ENCODE measurements at regions not wholly inside any gene's neighbourhood (a gene's known extent, or its start where the extent isn't known, plus 50 kb on each side); places are given as distances from the start of the nearest gene placed in this dataset.

DNA sequence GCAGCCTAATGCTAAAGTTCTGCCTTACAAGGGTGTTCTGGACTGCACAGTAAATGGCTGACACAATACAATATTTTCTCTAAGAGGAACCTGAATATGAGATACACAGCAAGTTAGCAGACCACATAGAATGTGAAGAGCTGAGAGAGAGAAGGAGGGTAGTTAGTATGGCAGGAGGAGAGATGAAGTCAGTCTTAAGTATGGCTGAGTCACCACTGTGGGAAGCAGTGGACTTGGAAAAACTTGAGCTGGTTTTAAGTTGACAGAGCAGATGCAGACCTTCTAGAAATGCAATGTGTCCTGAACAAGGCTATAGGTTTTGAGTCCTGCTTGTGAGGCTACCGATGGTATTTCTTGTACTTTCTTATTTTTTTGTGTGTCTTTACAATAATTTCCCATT, 172.5 kb downstream of the SH2D1A start:
- no peak for DNase-seq (ENCODE audit: extremely low read depth in 1 of 2, low read depth in 1 of 2)

- no peak for DNase-seq (ENCODE audit: extremely low read depth in 1 of 2, low read depth in 1 of 2)
Measured at GRCh38 chrX:124524852-124525251, 178.5 kb downstream of the SH2D1A start.

DNA sequence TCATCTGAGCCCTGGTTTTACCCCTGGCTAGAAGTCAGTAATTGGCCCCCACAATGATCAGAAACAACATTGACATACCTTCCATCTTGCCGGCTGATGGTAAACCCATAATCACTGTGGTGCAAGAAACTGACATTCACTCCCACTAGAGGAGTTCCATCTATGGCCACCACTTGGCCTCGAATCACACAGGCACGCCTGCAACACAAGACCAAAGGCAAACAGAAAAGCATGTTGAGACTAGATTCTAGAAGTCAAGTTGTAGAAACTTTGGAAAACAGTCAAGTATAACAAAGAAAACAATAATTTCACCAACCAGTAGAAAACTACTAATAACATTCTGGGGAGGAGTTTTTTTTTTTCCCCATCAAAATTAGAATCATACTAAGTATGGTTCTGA, 183.4 kb downstream of the SH2D1A start:
- DNase-seq (ENCODE audit: extremely low read depth in 1 of 2, low read depth in 1 of 2): no peak

DNA sequence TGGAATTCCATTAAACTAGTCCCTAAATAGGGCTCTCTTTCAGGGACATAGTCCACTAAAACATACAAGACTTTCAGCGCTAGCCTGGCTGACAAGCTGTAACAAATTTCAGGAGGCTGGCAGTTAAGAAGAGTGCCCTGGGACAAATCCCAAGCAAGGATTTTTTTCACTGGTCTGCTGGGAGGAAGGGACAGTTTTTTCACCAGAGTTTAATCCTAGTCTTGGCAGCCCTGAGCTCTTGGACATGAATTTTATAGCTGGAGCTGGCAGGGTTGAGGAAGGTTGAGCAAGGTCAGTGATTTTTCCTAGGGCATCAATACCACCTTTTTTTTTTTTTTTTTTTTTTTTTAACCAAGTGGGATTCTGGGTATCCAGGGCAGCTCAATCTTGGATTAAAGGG, 184.4 kb downstream of the SH2D1A start:
- no peak for DNase-seq (ENCODE audit: extremely low read depth in 1 of 2, low read depth in 1 of 2)

GRCh38 chrX:124534536-124534935, 188.2 kb downstream of the SH2D1A start:
- DNase-seq (ENCODE audit: extremely low read depth in 1 of 2, low read depth in 1 of 2): no peak

- DNase-seq (ENCODE audit: extremely low read depth in 1 of 2, low read depth in 1 of 2): no peak
Measured at GRCh38 chrX:124540474-124540873, 194.1 kb downstream of the SH2D1A start.

GRCh38 chrX:124548571-124548970, 202.2 kb downstream of the SH2D1A start:
- no peak for DNase-seq (ENCODE audit: extremely low read depth in 1 of 2, low read depth in 1 of 2)

- no peak for DNase-seq (ENCODE audit: extremely low read depth in 1 of 2, low read depth in 1 of 2)
Measured at GRCh38 chrX:124555036-124555595, 208.8 kb downstream of the SH2D1A start.

DNA sequence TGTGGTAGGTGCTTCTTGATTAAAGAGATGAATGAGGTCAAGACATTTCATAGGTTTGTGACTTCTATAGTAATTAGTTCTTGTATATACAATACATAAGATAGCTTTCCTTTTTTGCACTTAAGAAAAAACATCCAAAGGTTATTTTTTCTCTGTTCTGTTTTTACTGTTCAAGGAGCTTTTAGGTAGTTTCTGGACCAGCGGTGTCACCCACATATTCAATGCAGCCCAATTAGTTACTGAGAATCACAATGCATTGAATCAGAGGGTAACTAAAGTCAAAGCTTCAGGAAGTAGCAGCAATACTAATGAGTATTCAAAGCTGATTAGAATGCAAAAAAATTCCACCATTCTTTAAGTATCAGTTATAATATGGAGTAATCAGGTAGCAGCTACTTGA, 211.6 kb downstream of the SH2D1A start:
- DNase-seq (ENCODE audit: extremely low read depth in 1 of 2, low read depth in 1 of 2): no peak

DNA sequence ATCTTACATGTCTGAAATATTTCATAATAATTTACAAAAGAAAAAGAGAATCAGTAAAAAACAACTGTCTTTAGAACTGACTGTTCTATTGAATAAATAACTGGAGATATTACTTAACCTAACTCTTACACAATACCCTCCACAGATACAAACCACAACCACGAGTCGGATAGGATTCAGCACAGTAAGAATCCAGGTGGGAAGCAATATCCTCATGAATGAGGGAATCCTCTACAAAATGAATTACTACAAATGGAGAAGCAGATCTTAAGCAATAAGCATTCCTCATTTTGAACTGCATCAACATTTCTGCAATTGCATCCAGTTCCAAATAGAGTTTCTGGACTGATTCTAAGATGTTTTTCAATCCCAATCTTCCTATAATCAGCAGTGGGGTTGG, 227.1 kb downstream of the SH2D1A start:
- no peak for DNase-seq (ENCODE audit: extremely low read depth in 1 of 2, low read depth in 1 of 2)

DNA sequence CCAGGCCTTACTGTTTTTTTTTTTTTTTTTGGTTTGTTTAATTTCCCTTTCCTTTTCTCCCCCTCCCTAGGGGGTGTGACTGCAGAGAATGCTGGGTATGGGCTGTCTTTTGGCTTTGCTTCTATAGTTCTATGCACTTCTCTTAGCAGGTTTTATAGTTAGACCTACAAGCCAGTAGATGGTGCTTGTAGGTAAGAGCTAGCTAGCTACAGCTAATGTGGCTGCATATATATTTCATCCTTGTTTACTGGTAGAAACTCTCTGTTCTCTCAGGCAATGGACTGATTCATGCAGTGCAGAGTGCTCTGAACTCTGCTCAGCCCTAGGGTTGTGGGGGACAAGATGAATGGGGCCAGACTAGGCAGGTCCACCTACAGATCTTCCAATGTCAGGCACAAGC, 246.4 kb downstream of the SH2D1A start:
- DNase-seq (ENCODE audit: extremely low read depth in 1 of 2, low read depth in 1 of 2): no peak

DNA sequence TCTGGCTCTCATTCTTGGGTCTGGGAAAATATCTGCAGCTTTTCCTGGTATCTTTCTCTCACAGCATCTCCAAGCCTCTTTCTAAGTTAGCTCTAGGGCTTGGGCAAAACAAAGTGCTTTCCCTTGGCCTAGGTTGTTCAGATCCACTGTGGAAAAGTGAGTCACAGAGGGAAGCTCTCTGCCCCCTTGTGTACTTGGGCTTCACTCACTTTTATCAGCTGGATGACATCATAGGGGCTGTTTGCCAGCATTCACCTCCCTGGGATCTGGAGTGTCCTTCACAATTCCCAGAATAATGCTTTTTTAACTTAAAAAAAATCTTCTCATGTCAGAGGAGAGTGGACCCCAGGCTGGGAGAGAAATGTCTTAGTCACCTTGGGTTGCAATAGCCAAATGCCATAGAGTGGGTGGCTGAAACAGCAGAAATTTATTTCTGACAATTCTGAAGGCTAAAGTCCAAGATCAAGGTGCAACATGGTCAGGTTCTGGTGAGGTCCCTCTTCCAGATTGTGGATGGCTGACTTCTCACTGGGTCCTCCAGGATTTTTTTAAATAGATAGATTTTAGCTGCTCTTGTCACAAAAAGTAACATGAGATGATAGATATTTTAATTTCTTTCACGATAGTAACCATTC, 247.8 kb downstream of the SH2D1A start:
- no peak for DNase-seq (ENCODE audit: extremely low read depth in 1 of 2, low read depth in 1 of 2)

DNA sequence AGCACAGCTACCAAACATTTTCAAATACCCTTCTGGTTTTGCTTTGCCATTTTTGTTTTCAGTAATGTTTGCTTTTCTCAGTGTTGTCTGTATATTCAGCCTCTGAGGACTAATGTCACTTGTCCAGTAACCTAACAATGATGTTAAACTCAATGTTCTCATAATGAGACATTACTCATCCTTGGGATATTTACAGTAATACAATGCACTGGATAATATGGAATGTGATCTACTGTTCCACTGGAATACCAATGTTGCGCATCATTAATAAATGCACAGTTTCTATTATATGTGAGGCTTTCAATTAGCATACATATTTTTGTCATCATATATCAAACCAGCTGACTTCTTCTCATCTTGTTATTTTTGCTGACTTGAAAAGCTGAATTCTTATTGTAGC, 259.1 kb downstream of the SH2D1A start:
- DNase-seq (ENCODE audit: extremely low read depth in 1 of 2, low read depth in 1 of 2): no peak

DNA sequence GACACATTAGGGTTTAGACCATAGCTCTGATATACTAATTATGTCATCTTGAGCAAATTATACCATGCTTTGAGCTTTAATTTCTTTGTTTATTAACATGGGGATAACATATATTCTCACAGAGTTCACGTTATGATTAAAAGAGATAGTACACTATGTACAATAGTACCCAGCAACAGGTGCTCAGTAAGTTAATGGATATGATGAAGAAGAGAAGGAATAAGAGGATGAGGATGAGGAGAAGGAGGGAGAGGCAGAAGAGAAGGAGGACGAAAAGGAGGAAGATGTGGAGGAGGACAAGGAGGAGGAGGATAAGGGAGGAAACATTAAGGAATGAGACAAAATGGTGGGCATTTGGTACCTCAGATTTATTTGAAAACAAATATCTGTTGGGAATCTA, 260.4 kb downstream of the SH2D1A start:
- no peak for DNase-seq (ENCODE audit: extremely low read depth in 1 of 2, low read depth in 1 of 2)

DNA sequence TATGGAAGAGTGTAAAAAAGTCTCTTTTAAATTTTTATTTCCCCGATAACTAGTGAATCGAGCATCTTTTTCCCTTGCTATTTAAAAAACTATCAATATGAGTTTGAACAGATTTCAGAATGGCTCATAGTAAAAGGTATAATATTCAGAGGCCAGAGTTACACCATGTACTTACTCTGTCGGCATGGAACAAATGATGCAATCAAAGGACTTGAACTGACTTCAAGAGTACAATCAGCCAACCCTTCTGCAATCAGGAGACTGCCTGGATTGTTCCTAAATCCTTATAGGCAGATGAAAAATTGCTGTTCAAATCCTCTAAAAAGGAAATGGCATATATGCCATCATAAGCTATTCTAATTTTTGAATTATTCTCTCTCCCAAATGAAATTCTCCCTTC, 273.3 kb downstream of the SH2D1A start:
- DNase-seq (ENCODE audit: extremely low read depth in 1 of 2, low read depth in 1 of 2): no peak

DNA sequence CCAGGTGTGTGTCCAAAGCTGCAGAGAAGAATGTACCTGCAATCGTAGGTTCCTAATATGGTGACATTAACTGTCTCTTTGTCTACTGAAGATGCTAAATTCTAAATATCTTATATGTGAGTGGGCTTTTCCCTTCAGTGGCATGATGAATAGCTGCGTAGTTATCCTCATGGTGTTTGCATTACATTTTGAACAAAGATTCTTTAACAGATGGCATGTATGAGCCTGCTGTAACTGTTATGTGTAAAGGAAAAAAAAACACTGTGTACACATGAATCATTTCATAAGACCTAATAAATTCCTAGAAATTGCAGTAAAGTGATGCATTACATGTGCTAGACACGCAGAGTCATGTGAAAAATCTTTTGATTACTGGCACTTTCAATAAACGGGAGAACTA, 288.0 kb downstream of the SH2D1A start:
- no peak for DNase-seq (ENCODE audit: extremely low read depth in 1 of 2, low read depth in 1 of 2)

- no peak for DNase-seq (ENCODE audit: extremely low read depth in 1 of 2, low read depth in 1 of 2)
Measured at GRCh38 chrX:124641737-124642491, 295.6 kb downstream of the SH2D1A start.

DNA sequence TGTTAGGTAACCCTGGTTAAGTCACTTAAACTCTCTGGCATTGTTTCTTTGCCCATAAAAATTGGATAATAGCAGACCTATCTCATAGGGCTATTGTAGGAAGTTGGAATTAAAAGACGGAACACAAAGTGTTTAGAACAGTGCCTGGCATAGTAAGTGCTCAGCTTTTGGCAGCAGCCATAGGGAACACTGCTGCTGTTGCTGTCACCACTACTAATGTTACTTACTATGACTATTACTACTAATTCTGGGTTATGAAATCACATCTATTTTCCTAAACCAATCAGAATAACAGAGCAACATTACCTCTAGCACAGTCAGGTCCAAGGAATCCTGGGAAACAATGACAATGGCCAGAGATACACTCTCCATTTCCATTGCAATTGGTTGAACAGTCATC, 300.0 kb downstream of the SH2D1A start:
- no peak for DNase-seq (ENCODE audit: extremely low read depth in 1 of 2, low read depth in 1 of 2)

DNA sequence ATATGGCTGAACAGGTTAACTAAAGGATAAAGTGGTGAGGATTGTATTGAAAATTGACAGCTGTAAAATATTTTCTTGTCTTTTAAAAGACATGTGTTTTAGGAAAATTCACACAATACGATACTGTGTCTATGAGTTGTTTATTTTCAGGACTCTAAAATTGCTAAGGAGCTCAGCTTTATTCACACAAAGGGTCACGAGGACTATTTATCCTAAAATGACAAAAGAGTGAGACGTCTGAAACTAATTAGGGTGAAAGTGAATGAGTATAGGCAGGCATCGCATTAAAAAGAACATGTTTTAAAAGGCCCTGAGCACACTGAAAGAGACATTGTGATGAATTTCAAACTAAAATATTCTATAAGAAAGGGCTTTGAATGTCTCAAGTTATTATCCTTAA, 304.7 kb downstream of the SH2D1A start:
- no peak for DNase-seq (ENCODE audit: extremely low read depth in 1 of 2, low read depth in 1 of 2)

DNA sequence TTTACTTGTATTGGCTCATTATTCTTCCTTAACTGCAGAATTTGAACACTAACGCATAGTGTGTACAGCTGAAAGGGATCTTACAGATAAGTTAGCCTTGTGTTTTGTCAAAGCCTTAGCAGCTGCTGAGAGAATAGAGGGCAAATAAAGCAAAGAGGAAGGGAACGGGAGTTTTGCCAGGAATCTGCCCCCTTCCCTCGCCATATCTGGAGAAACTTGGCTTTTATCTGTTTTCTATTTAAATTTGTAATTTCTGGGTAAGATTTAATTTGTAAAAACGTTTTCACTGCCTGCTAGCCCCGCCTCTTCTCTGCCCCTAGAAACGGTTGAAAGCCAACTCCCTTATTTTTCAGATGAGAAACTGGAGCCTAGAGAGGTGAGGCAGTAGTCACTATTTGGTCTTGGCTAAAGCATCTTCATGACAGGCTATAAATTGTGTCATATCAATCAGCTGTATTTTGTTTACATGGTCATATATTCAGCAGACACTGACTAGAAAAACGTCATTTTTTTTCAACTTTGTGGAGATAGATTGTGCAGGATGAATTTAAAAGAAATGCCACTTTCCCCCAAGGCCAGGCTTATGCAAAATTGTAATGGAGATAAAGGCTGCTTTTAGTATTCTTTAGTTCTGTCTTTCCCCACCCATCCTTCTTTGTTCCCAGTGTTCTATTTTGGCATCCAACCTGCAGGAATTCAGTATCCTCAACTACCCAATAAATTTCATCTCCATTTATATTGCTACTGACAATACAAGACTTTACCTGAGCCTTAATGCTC, 319.4 kb downstream of the SH2D1A start:
- DNase-seq (ENCODE audit: extremely low read depth in 1 of 2, low read depth in 1 of 2): no peak

DNA sequence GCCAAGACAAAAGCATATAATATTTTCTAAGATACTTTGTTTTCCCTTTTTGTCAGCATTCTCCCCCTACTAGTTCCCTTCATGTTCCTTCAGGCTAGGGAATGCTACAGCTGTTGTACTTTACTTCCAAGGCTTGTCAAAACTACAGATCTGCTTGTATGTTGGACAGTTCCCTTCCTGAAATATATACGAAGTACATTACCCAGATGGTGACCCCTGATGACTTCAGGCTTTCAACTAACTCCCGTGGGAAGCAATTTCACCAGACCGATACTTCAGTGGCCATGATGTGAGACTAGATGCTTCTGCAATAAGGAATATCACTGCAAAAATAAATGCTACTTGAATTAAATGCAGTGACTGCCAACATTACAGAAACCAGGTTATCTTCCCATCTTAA, 332.8 kb downstream of the SH2D1A start:
- DNase-seq (ENCODE audit: extremely low read depth in 1 of 2, low read depth in 1 of 2): no peak

GRCh38 chrX:124680287-124680686, 333.9 kb downstream of the SH2D1A start:
- DNase-seq (ENCODE audit: extremely low read depth in 1 of 2, low read depth in 1 of 2): no peak

Measured in activated CD8-positive, alpha-beta memory T cell treated with anti-CD3 and anti-CD28 coated beads for 1 hour (primary cell).